Central memory CD8-positive, alpha-beta T cell (primary cell): ENCODE measurements at regions not wholly inside any gene's neighbourhood (a gene's known extent, or its start where the extent isn't known, plus 50 kb on each side); places are given as distances from the start of the nearest gene placed in this dataset.

Experiments used
- ATAC-seq: fragments of 150-1000 bp; cut with Tn5 transposase; replicated peaks from 2 replicates; pipeline ENCODE4 v1.10.0; 2022; ENCODE audit warnings: mild to moderate bottlenecking, moderate FRiP score, moderate number of reproducible peaks; ENCODE audit not compliant: poor library complexity, severe bottlenecking; ENCODE audit errors: extremely low read depth
- DNase-seq, 2 donors: peaks; one replicate each; pipeline ENCODE4 v3.0.0; 2021; ENCODE audit warnings: low spot score in 2 of 2
- H3K27ac Mint-ChIP-seq: one replicate; pipeline ENCODE4 v1.8.0; 2022; ENCODE audit warnings: low read depth, mild to moderate bottlenecking, moderate library complexity, mixed read lengths
- H3K27me3 Mint-ChIP-seq: one replicate; pipeline ENCODE4 v1.8.0; 2022; ENCODE audit warnings: mixed read lengths
- H3K36me3 Mint-ChIP-seq: one replicate; pipeline ENCODE4 v1.8.0; 2022; ENCODE audit warnings: mild to moderate bottlenecking, moderate library complexity, mixed read lengths; ENCODE audit not compliant: insufficient read depth
- H3K4me1 Mint-ChIP-seq: one replicate; pipeline ENCODE4 v1.8.0; 2022; ENCODE audit warnings: mixed read lengths
- H3K4me3 Mint-ChIP-seq: one replicate; pipeline ENCODE4 v1.8.0; 2022; ENCODE audit warnings: mild to moderate bottlenecking, moderate library complexity, mixed read lengths
- H3K9me3 Mint-ChIP-seq: one replicate; pipeline ENCODE4 v1.8.0; 2022; ENCODE audit warnings: mixed read lengths

GRCh38 chr14:39972704-39973103 lies 540.5 kb upstream of the FBXO33 start:
- Mint-ChIP-seq H3K4me1 (no peaks in the 10 kb centered on the region), H3K27ac (no peak overlapping the region), H3K27me3 (no peaks in the 10 kb centered on the region), H3K4me3 (no peak overlapping the region), H3K36me3 (no peaks in the 10 kb centered on the region), H3K9me3 (peaks cover 7% of the 10 kb centered on the region)
- ATAC-seq, result no peak
- DNase-seq, result no peak

- no peaks in the 10 kb centered on the region for H3K36me3 Mint-ChIP-seq
- DNase-seq (no peak), ATAC-seq (no peak)
- no peaks in the 10 kb centered on the region for H3K4me1 Mint-ChIP-seq
- H3K9me3 Mint-ChIP-seq, result peaks cover 7% of the 10 kb centered on the region
- no peak overlapping the region for H3K27ac Mint-ChIP-seq
- H3K27me3 Mint-ChIP-seq, result no peaks in the 10 kb centered on the region
- no peak overlapping the region for H3K4me3 Mint-ChIP-seq
These were observed 535.7 kb upstream of the FBXO33 start for GRCh38 chr14:39967885-39968284.

GRCh38 chr14:39957987-39958386 lies 525.8 kb upstream of the FBXO33 start:
- Mint-ChIP-seq H3K9me3 (peaks cover 40% of the 10 kb centered on the region), H3K27ac (no peak overlapping the region), H3K36me3 (no peaks in the 10 kb centered on the region), H3K4me3 (no peak overlapping the region), H3K4me1 (no peaks in the 10 kb centered on the region), H3K27me3 (no peaks in the 10 kb centered on the region)
- DNase-seq (no peak), ATAC-seq (no peak)

GRCh38 chr14:39957290-39957689 lies 525.1 kb upstream of the FBXO33 start:
- H3K27ac Mint-ChIP-seq, result no peak overlapping the region
- no peaks in the 10 kb centered on the region for H3K4me1 Mint-ChIP-seq
- H3K36me3 Mint-ChIP-seq, result no peaks in the 10 kb centered on the region
- ATAC-seq (no peak), DNase-seq (no peak)
- H3K4me3 Mint-ChIP-seq, result no peak overlapping the region
- peaks cover 38% of the 10 kb centered on the region for H3K9me3 Mint-ChIP-seq
- H3K27me3 Mint-ChIP-seq, result no peaks in the 10 kb centered on the region

GRCh38 chr14:39956372-39956771 lies 524.1 kb upstream of the FBXO33 start:
- DNase-seq, result no peak
- Mint-ChIP-seq H3K36me3 (no peaks in the 10 kb centered on the region), H3K27me3 (no peaks in the 10 kb centered on the region), H3K4me1 (no peaks in the 10 kb centered on the region), H3K4me3 (no peak overlapping the region), H3K9me3 (peaks cover 28% of the 10 kb centered on the region), H3K27ac (no peak overlapping the region)
- ATAC-seq, result no peak

GRCh38 chr14:39948235-39948634 lies 516.0 kb upstream of the FBXO33 start:
- no peak overlapping the region for H3K4me3 Mint-ChIP-seq
- H3K4me1 Mint-ChIP-seq, result no peaks in the 10 kb centered on the region
- H3K27me3 Mint-ChIP-seq, result no peaks in the 10 kb centered on the region
- DNase-seq (no peak), ATAC-seq (no peak)
- no peaks in the 10 kb centered on the region for H3K36me3 Mint-ChIP-seq
- H3K9me3 Mint-ChIP-seq, result peaks cover 13% of the 10 kb centered on the region
- H3K27ac Mint-ChIP-seq, result no peak overlapping the region

GRCh38 chr14:39946807-39947206 lies 514.6 kb upstream of the FBXO33 start:
- no peak overlapping the region for H3K4me3 Mint-ChIP-seq
- no peaks in the 10 kb centered on the region for H3K4me1 Mint-ChIP-seq
- no peaks in the 10 kb centered on the region for H3K27me3 Mint-ChIP-seq
- H3K9me3 Mint-ChIP-seq, result peaks cover 8% of the 10 kb centered on the region
- no peak for ATAC-seq
- no peak overlapping the region for H3K27ac Mint-ChIP-seq
- no peaks in the 10 kb centered on the region for H3K36me3 Mint-ChIP-seq
- no peak for DNase-seq

- ATAC-seq (no peak), DNase-seq (no peak)
- no peak overlapping the region for H3K27ac Mint-ChIP-seq
- no peaks in the 10 kb centered on the region for H3K27me3 Mint-ChIP-seq
- H3K36me3 Mint-ChIP-seq, result no peaks in the 10 kb centered on the region
- no peak overlapping the region for H3K4me3 Mint-ChIP-seq
- no peaks in the 10 kb centered on the region for H3K4me1 Mint-ChIP-seq
- H3K9me3 Mint-ChIP-seq, result peaks cover 10% of the 10 kb centered on the region
These were observed 506.8 kb upstream of the FBXO33 start for GRCh38 chr14:39939023-39939422.

- ATAC-seq (no peak), DNase-seq (no peak)
- Mint-ChIP-seq H3K4me3 (no peak overlapping the region), H3K4me1 (no peaks in the 10 kb centered on the region), H3K27me3 (no peaks in the 10 kb centered on the region), H3K9me3 (peaks cover 3% of the 10 kb centered on the region), H3K36me3 (peaks cover 2% of the 10 kb centered on the region), H3K27ac (no peak overlapping the region)
These were observed 480.2 kb upstream of the FBXO33 start for GRCh38 chr14:39912192-39913100.

GRCh38 chr14:39897657-39898056 lies 465.4 kb upstream of the FBXO33 start:
- no peaks in the 10 kb centered on the region for H3K36me3 Mint-ChIP-seq

GRCh38 chr14:39890026-39890425 lies 457.8 kb upstream of the FBXO33 start:
- Mint-ChIP-seq H3K9me3 (peaks cover 30% of the 10 kb centered on the region), H3K27me3 (no peaks in the 10 kb centered on the region), H3K4me1 (no peaks in the 10 kb centered on the region), H3K4me3 (no peak overlapping the region), H3K36me3 (no peaks in the 10 kb centered on the region), H3K27ac (no peak overlapping the region)
- no peak for DNase-seq
- ATAC-seq, result no peak

More at GRCh38 chr14:39897657-39898056, 465.4 kb upstream of the FBXO33 start:
- no peak for ATAC-seq
- no peak overlapping the region for H3K27ac Mint-ChIP-seq
- H3K4me1 Mint-ChIP-seq, result no peaks in the 10 kb centered on the region
- H3K4me3 Mint-ChIP-seq, result no peak overlapping the region
- H3K27me3 Mint-ChIP-seq, result no peaks in the 10 kb centered on the region
- H3K9me3 Mint-ChIP-seq, result peaks cover 12% of the 10 kb centered on the region
- DNase-seq, result no peak

- peaks cover 17% of the 10 kb centered on the region for H3K9me3 Mint-ChIP-seq
- H3K27me3 Mint-ChIP-seq, result no peaks in the 10 kb centered on the region
- no peak overlapping the region for H3K4me3 Mint-ChIP-seq
These were observed 451.9 kb upstream of the FBXO33 start for GRCh38 chr14:39884091-39884490.

GRCh38 chr14:39880965-39881364 lies 448.7 kb upstream of the FBXO33 start:
- no peak overlapping the region for H3K4me3 Mint-ChIP-seq
- H3K27ac Mint-ChIP-seq, result no peak overlapping the region
- no peak for ATAC-seq
- DNase-seq, result no peak
- H3K27me3 Mint-ChIP-seq, result no peaks in the 10 kb centered on the region
- H3K9me3 Mint-ChIP-seq, result no peaks in the 10 kb centered on the region
- H3K36me3 Mint-ChIP-seq, result no peaks in the 10 kb centered on the region
- no peaks in the 10 kb centered on the region for H3K4me1 Mint-ChIP-seq

More at GRCh38 chr14:39884091-39884490, 451.9 kb upstream of the FBXO33 start:
- Mint-ChIP-seq H3K36me3 (no peaks in the 10 kb centered on the region), H3K27ac (no peak overlapping the region), H3K4me1 (no peaks in the 10 kb centered on the region)
- ATAC-seq, result no peak
- DNase-seq, result no peak
